ENCODE measurements at regions not wholly inside any gene's neighbourhood (a gene's known extent, or its start where the extent isn't known, plus 50 kb on each side); places are given as distances from the start of the nearest gene placed in this dataset.
A peak's percentile ranks its signal among the peaks of the same experiment; 100 is the strongest.
"Not testable (repeated sequence)": the region's sequence is repeated elsewhere in the genome, so short reads cannot be mapped to it uniquely, and the experiment has no call there.

GRCh38 chrX:84737471-84737871 lies 235.2 kb upstream of the HDX start:
- no peak for TF ChIP-seq CTCF (IDR thresholded peaks at IDR 0.05)
- Histone ChIP-seq H3K27ac (peak overlapping the region; percentile 17 to 80), H3K4me3 (peak overlapping the region; percentile 38)
- DNase-seq (ENCODE audit: low spot score): no peak

- no peak for TF ChIP-seq CTCF (IDR thresholded peaks at IDR 0.05)
- Histone ChIP-seq H3K4me3 (no peak overlapping the region), H3K27ac (no peak overlapping the region)
- no peak for DNase-seq (ENCODE audit: low spot score)
Observed at GRCh38 chrX:84747516-84747915, 245.3 kb upstream of the HDX start.

DNA sequence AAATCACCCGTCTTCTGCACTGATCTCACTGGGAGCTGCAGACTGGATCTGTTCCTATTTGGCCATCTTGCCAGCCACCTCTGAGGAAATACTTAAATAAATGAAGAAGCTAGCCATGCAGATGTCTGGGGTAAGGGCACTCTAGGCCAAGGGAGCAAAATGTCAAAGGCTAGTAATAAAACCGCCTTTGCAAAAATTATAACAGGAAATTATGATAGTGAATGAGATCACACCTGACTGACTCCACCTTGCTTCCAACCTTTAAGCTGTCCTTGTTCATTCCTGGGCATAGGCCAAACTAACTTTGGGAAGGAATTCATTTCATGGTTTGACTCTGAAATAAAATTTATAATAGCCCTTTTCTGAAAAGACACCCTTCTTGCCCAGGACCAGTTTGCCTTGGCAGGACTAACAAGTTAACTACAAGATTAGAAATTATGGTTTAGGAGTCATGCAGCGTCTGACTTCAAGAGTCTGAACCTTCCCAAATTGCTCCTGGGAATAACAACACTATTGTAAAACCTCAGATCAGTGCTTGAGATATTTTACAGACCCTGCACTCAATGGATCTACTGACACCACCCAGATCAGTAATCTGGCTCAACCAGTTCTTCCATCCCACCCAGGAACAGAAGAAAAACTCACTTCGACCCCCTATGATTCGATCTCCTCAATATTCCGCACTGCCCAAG lies 246.9 kb upstream of the HDX start:
- no peak for DNase-seq (ENCODE audit: low spot score)
- TF ChIP-seq CTCF (IDR thresholded peaks at IDR 0.05): no peak

DNA sequence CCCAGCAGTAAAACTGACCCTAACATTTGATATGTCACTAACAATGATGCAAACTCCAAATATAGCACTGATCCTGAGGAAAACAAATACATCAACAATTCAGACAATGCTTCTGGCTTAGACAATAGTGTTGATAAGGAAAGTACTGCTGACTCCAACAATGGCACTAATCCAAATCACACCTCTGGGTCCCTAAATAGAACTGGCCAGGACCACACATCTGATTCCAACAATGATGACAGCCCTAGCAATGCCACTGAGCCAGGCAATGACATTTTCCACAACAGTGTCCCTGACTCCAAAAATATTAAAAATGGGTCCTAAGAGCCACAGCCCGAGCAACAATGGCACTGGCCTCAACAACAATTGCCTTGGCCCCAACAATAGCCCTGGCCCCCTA lies 243.1 kb upstream of the APOOL start:
- no peak for DNase-seq (ENCODE audit: low spot score)
- TF ChIP-seq CTCF (IDR thresholded peaks at IDR 0.05): no peak
- no peak overlapping the region for H3K27ac ChIP-seq

More for the DNA sequence above, 246.9 kb upstream of the HDX start:
- Histone ChIP-seq H3K4me3 (no peak overlapping the region), H3K27ac (no peak overlapping the region)

DNA sequence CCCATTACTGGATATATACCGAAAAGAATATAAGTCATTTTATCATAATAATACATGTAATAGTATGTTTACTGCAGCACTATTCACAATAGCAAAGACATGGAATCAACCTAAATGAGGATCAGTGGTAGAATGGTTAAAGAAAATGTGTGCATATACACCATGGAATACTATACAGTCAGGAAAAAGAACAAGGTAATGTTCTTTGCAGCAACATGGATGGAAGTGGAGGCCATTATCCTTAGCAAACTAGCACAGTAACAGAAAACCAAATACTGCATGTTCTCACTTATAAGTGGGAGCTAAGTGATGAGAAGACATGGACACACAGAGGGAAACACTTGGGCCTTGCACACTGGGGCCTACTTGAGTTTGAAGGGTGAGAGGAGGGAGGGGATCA lies 207.4 kb upstream of the APOOL start:
- no peak for DNase-seq (ENCODE audit: low spot score)
- H3K27ac ChIP-seq: no peak overlapping the region
- H3K4me3 ChIP-seq: no peak overlapping the region
- no peak for TF ChIP-seq CTCF (IDR thresholded peaks at IDR 0.05)

More for the DNA sequence above, 243.1 kb upstream of the APOOL start:
- no peak overlapping the region for H3K4me3 ChIP-seq

GRCh38 chrX:84830836-84831235 lies 172.8 kb upstream of the APOOL start:
- TF ChIP-seq CTCF (IDR thresholded peaks at IDR 0.05): no peak
- no peak overlapping the region for H3K27ac ChIP-seq
- no peak for DNase-seq (ENCODE audit: low spot score)

DNA sequence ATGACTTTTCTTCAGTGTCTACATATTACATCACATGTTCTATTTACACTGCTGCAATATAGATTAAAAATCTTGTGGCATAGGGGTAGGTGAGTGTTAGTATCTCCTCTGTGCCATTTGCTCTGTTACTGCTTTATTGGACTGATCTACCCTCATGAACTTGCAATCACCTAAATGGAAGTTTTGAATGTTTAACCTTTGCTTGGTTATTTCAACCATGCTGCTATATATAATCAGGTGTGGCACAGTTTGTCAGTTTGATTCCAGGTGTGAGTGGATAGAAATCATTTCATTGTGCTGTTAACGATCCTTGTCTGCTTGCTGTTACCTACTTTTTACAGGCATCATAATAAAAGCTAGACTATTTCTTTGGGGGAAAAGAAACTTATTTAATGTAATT lies 157.1 kb upstream of the APOOL start:
- not testable (repeated sequence) for H3K27ac ChIP-seq; H3K4me3 ChIP-seq; DNase-seq (ENCODE audit: low spot score)

More at GRCh38 chrX:84830836-84831235, 172.8 kb upstream of the APOOL start:
- no peak overlapping the region for H3K4me3 ChIP-seq

DNA sequence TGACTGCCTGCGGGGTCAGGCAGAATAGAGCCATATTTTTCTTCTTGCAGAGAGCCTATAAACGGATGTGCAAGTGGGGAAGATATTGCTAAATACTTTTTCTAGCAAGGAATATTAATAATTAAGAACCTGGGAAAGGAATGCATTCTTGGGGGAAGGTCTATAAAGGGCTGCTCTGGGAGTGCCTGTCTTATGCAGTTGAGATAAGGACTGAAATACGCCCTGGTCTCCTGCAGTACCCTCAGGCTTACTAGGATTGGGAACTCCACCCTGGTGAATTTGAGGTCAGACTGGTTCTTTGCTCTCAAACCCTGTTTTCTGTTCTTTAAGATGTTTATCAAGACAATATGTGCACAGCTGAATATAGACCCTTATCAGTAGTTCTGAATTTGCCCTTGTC lies 152.5 kb upstream of the APOOL start:
- not testable (repeated sequence) for DNase-seq (ENCODE audit: low spot score); H3K4me3 ChIP-seq; H3K27ac ChIP-seq

DNA sequence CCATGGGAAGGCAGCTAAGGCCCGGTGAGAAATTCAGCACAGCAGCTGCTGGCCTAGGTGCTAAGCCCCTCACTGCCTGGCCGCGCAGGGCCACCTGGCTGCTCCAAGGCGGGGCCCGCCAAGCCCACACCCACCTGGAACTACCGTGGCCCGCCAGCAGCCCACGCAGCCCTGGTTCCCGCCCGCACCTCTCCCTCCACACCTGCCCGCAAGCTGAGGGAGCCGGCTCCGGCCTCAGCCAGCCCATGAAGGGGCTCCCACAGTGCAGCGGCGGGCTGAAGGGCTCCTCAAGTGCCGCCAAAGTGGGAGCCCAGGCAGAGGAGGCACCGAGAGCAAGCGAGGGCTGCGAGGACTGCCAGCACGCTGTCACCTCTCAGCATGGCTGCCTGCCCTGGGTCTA lies 146.9 kb upstream of the APOOL start:
- H3K4me3 ChIP-seq; DNase-seq (ENCODE audit: low spot score): not testable (repeated sequence)
- peak overlapping the region in 1 of 2 donors; percentile 53 for H3K27ac ChIP-seq

GRCh38 chrX:84858771-84859170 lies 144.9 kb upstream of the APOOL start:
- not testable (repeated sequence) for DNase-seq (ENCODE audit: low spot score)

More at GRCh38 chrX:84858771-84859170, 144.9 kb upstream of the APOOL start:
- H3K4me3 ChIP-seq, H3K27ac ChIP-seq: not testable (repeated sequence)
